IMR-90 (cell line): ENCODE measurements at regions not wholly inside any gene's neighbourhood (a gene's known extent, or its start where the extent isn't known, plus 50 kb on each side); places are given as distances from the start of the nearest gene placed in this dataset.

Experiments
- ATAC-seq: fragments of 200-7000 bp; cut with Tn5 transposase; 2 replicates; pipeline ENCODE4 v1.9.1; 2020; ENCODE audit warnings: low read depth, mild to moderate bottlenecking, moderate library complexity
- BruUV-seq: library from RNA; stranded (reverse); fragments of 400-500 nt; replicated peaks from 2 replicates; lab custom pipeline; 2021; lab: Mats Ljungman, UMichigan
- CTCF ChIA-PET: fragments of 300-600 bp; formaldehyde crosslinking; extraction: SDS; loops from one replicate; lab custom pipeline; 2021; ENCODE audit warnings: antibody characterized with exemption; lab: Yijun Ruan, JAX
- POLR2A ChIA-PET: fragments of 300-600 bp; sonication (Branson Sonifier 250); formaldehyde crosslinking; loops from one replicate; lab custom pipeline; 2022; ENCODE audit warnings: antibody characterized with exemption; ENCODE audit not compliant: unreplicated experiment; lab: Charles Lee
- DNase-seq: peaks from one replicate; pipeline ENCODE4 v3.0.0; 2013
- H2AFZ ChIP-seq: replicated peaks from 2 replicates; pipeline ENCODE3; 2013; ENCODE audit warnings: low read length, mild to moderate bottlenecking; ENCODE audit not compliant: poor library complexity
- H2AK5ac ChIP-seq: 2 replicates; pipeline ENCODE4 v1.6.1; 2013; ENCODE audit warnings: low read depth, low read length, inconsistent platforms
- H2AK9ac ChIP-seq: replicated peaks from 2 replicates; pipeline ENCODE3; 2013; ENCODE audit warnings: mild to moderate bottlenecking, low read depth, low read length, moderate library complexity; ENCODE audit not compliant: poor library complexity
- H2BK120ac ChIP-seq: 2 replicates; pipeline ENCODE4 v1.6.1; 2013; ENCODE audit warnings: low read depth, low read length, inconsistent platforms
- H2BK15ac ChIP-seq: 3 replicates; pipeline ENCODE4 v1.6.1; 2013; ENCODE audit warnings: low read depth, low read length, inconsistent platforms
- H2BK20ac ChIP-seq: 2 replicates; pipeline ENCODE4 v1.6.1; 2013; ENCODE audit warnings: low read depth, mild to moderate bottlenecking, inconsistent platforms, low read length, moderate library complexity
- H2BK5ac ChIP-seq: 2 replicates; pipeline ENCODE4 v1.6.1; 2013; ENCODE audit warnings: mild to moderate bottlenecking, low read depth, low read length, inconsistent platforms; ENCODE audit not compliant: poor library complexity, severe bottlenecking
- H3K14ac ChIP-seq: replicated peaks from 2 replicates; pipeline ENCODE4 v1.6.1; 2013; ENCODE audit warnings: low read depth, low read length, inconsistent platforms
- H3K18ac ChIP-seq: 2 replicates; pipeline ENCODE4 v1.6.1; 2013; ENCODE audit warnings: low read depth, low read length, control low read depth
- H3K23ac ChIP-seq: 2 replicates; pipeline ENCODE4 v1.6.1; 2013; ENCODE audit warnings: low read depth, low read length, inconsistent platforms
- H3K27ac ChIP-seq: 2 replicates; pipeline ENCODE4 v1.5.1; 2013; ENCODE audit warnings: mild to moderate bottlenecking, control low read depth, low read length; ENCODE audit not compliant: insufficient read depth
- H3K27me3 ChIP-seq: 2 replicates; pipeline ENCODE4 v1.6.1; 2013; ENCODE audit warnings: low read length; ENCODE audit not compliant: control insufficient read depth, insufficient read depth
- H3K36me3 ChIP-seq: 2 replicates; pipeline ENCODE4 v1.6.1; 2013; ENCODE audit warnings: low read length, mixed read lengths; ENCODE audit not compliant: control insufficient read depth, insufficient read depth
- H3K4ac ChIP-seq: 2 replicates; pipeline ENCODE4 v1.6.1; 2013; ENCODE audit warnings: low read depth, low read length, inconsistent platforms
- H3K4me1 ChIP-seq: 2 replicates; pipeline ENCODE4 v1.6.1; 2013; ENCODE audit warnings: low read length, mixed read lengths; ENCODE audit not compliant: control insufficient read depth, insufficient read depth
- H3K4me2 ChIP-seq: 2 replicates; pipeline ENCODE4 v1.6.1; 2013; ENCODE audit warnings: low read depth, mild to moderate bottlenecking, control low read depth, low read length, moderate library complexity
- H3K4me3 ChIP-seq: 2 replicates; pipeline ENCODE4 v1.5.1; 2013; ENCODE audit warnings: low read depth, mild to moderate bottlenecking, control low read depth, low read length, moderate library complexity; ENCODE audit not compliant: insufficient read depth
- H3K56ac ChIP-seq: 2 replicates; pipeline ENCODE4 v1.6.1; 2013; ENCODE audit warnings: low read length, inconsistent platforms; ENCODE audit not compliant: insufficient read depth; ENCODE audit errors: extremely low read depth
- H3K79me1 ChIP-seq, 2 experiments: 2 replicates each; pipeline ENCODE4 v1.6.1; 2013; ENCODE audit warnings: low read length in 2 of 2, inconsistent platforms in 1 of 2, low read depth in 1 of 2
- H3K9ac ChIP-seq: 2 replicates; pipeline ENCODE4 v1.6.1; 2013; ENCODE audit warnings: low read depth, low read length, control low read depth
- H3K9me1 ChIP-seq: 2 replicates; pipeline ENCODE4 v1.6.1; 2013; ENCODE audit warnings: low read length, inconsistent platforms; ENCODE audit not compliant: insufficient read depth
- H3K9me3 ChIP-seq: 2 replicates; pipeline ENCODE4 v1.6.1; 2013; ENCODE audit warnings: low read length; ENCODE audit not compliant: control insufficient read depth, insufficient read depth
- H4K20me1 ChIP-seq: 2 replicates; pipeline ENCODE4 v1.6.1; 2013; ENCODE audit warnings: low read length, inconsistent platforms; ENCODE audit not compliant: insufficient read depth
- H4K5ac ChIP-seq: 2 replicates; pipeline ENCODE4 v1.6.1; 2013; ENCODE audit warnings: mild to moderate bottlenecking, low read depth, low read length, control low read depth
- H4K8ac ChIP-seq, 2 experiments: 2 replicates each; pipeline ENCODE4 v1.6.1; 2013; ENCODE audit warnings: low read depth in 2 of 2, low read length in 2 of 2, control low read depth in 1 of 2, inconsistent platforms in 1 of 2
- H4K91ac ChIP-seq: 2 replicates; pipeline ENCODE4 v1.6.1; 2013; ENCODE audit warnings: low read depth, low read length, inconsistent platforms; ENCODE audit not compliant: insufficient read depth
- ELK1 ChIP-seq: fragments of 150-350 bp; IDR thresholded peaks from 2 replicates; pipeline ENCODE4 v1.6.1; 2016; ENCODE audit warnings: low read depth, mild to moderate bottlenecking, low read length, moderate library complexity, borderline replicate concordance
- MAFK ChIP-seq: IDR thresholded peaks from 2 replicates; pipeline ENCODE4 v1.6.1; 2012; ENCODE audit warnings: low read depth, low read length, improper control_type of control experiment
- RFX5 ChIP-seq: IDR thresholded peaks from 2 replicates; pipeline ENCODE4 v1.8.0; 2012; ENCODE audit warnings: low read depth, mild to moderate bottlenecking, low read length, moderate library complexity
- WGBS, 2 experiments: methylation state at CpG; one replicate each; pipeline versions ENCODE4 v1.1.5 to v1.1.7; 2013; ENCODE audit warnings: missing lambda C conversion rate in 2 of 2; ENCODE audit not compliant: insufficient read length in 1 of 2; ENCODE audit errors: extremely low coverage in 2 of 2; 5-methylcytosine and 5-hydroxymethylcytosine counted together
- dilution Hi-C: fragments of 300-500 bp; cut with HindIII; formaldehyde crosslinking; loops from one replicate; pipeline ENCODE4 v1.14.3; 2018; ENCODE audit warnings: low sequenced_read_pairs; ENCODE audit not compliant: unreplicated experiment
- in situ Hi-C: fragments of 300-500 bp; cut with MboI; formaldehyde crosslinking; loops from 3 replicates; pipeline ENCODE4 v1.14.3; 2019; ENCODE audit warnings: low sequenced_read_pairs, inconsistent platforms, mixed read lengths
- intact Hi-C: fragments of 100-400 bp; cut with micrococcal nuclease; formaldehyde crosslinking; loops from 2 replicates; pipeline ENCODE4 v1.10.0; 2022

- Histone ChIP-seq H2BK15ac (no peak overlapping the region), H3K23ac (no peak overlapping the region), H3K9me1 (no peaks in the 10 kb centered on the region), H3K27me3 (peaks cover 1% of the 10 kb centered on the region; the same call in 1 of the 2 replicates), H3K79me1 (no peaks in the 10 kb centered on the region), H2AK9ac (no peak overlapping the region), H3K36me3 (no peaks in the 10 kb centered on the region), H4K91ac (no peak overlapping the region), H2BK20ac (no peak overlapping the region), H4K20me1 (no peaks in the 10 kb centered on the region), H3K4me2 (no peak overlapping the region), H4K5ac (no peak overlapping the region), H3K56ac (no peak overlapping the region), H3K18ac (no peak overlapping the region), H2AK5ac (no peak overlapping the region), H3K9ac (no peak overlapping the region), H3K14ac (no peak overlapping the region), H2AFZ (no peak overlapping the region), H3K4me1 (no peaks in the 10 kb centered on the region), H3K27ac (no peak overlapping the region), H2BK120ac (no peak overlapping the region), H3K4ac (no peak overlapping the region), H3K4me3 (no peak overlapping the region), H4K8ac (no peak overlapping the region), H3K9me3 (no peaks in the 10 kb centered on the region), H2BK5ac (no peak overlapping the region)
- ChIA-PET POLR2A (no interaction called here), CTCF (no interaction called here)
- DNase-seq, result no peak
- BruUV-seq, result no TSS peak
- no peak for ATAC-seq
- in situ Hi-C loops (no loop called here), dilution Hi-C loops (no loop called here), intact Hi-C loops (no loop called here)
- TF ChIP-seq MAFK (no peak), ELK1 (no peak), RFX5 (no peak)
- no CpG with 5 or more reads among the region's 1 CpG for WGBS, 2 experiments
Measured at GRCh38 chr20:6674831-6675230, 92.7 kb upstream of the BMP2 start.
